TTC549 (cell line): ENCODE measurements at regions not wholly inside any gene's neighbourhood (a gene's known extent, or its start where the extent isn't known, plus 50 kb on each side); places are given as distances from the start of the nearest gene placed in this dataset.
"Not testable (repeated sequence)": the region's sequence is repeated elsewhere in the genome, so short reads cannot be mapped to it uniquely, and the experiment has no call there.

ENCODE experiments used
- FAIRE-seq: peaks from 2 replicates; lab custom pipeline; 2012; peaks lifted over from hg19 to GRCh38; lab: Jason Lieb, UNC

GRCh38 chr14:49106741-49107667, 479.2 kb downstream of the RPS29 start:
- no peak for FAIRE-seq

- no peak for FAIRE-seq
These were observed 480.2 kb downstream of the RPS29 start for GRCh38 chr14:49105956-49106355.

- no peak for FAIRE-seq
These were observed 480.7 kb downstream of the RPS29 start for GRCh38 chr14:49105512-49105911.

GRCh38 chr14:49092345-49092744, 493.8 kb downstream of the RPS29 start:
- no peak for FAIRE-seq

GRCh38 chr14:49089107-49089506, 497.1 kb downstream of the RPS29 start:
- no peak for FAIRE-seq

GRCh38 chr14:49073292-49073691, 512.9 kb downstream of the RPS29 start:
- FAIRE-seq: not testable (repeated sequence)

GRCh38 chr14:49058511-49058910, 527.7 kb downstream of the RPS29 start:
- FAIRE-seq: no peak

- no peak for FAIRE-seq
These were observed 528.2 kb downstream of the RPS29 start for GRCh38 chr14:49057838-49058510.

- FAIRE-seq: no peak
These were observed 530.2 kb downstream of the RPS29 start for GRCh38 chr14:49056021-49056420.

- FAIRE-seq: no peak
These were observed 533.7 kb downstream of the RPS29 start for GRCh38 chr14:49052521-49052920.

GRCh38 chr14:49051328-49052060, 534.7 kb downstream of the RPS29 start:
- FAIRE-seq: no peak

GRCh38 chr14:49050822-49051221, 535.4 kb downstream of the RPS29 start:
- FAIRE-seq: no peak

GRCh38 chr14:49049711-49050110, 536.5 kb downstream of the RPS29 start:
- no peak for FAIRE-seq

- no peak for FAIRE-seq
These were observed 541.2 kb downstream of the RPS29 start for GRCh38 chr14:49044981-49045380.

- FAIRE-seq: no peak
These were observed 549.1 kb downstream of the RPS29 start for GRCh38 chr14:49036984-49037516.

- no peak for FAIRE-seq
These were observed 549.9 kb downstream of the RPS29 start for GRCh38 chr14:49036266-49036665.

- FAIRE-seq: no peak
These were observed 553.0 kb downstream of the RPS29 start for GRCh38 chr14:49033131-49033530.

GRCh38 chr14:49031710-49032109, 554.5 kb downstream of the RPS29 start:
- FAIRE-seq: not testable (repeated sequence)

- no peak for FAIRE-seq
These were observed 566.6 kb downstream of the RPS29 start for GRCh38 chr14:49019467-49020115.

- FAIRE-seq: no peak
These were observed 568.7 kb downstream of the RPS29 start for GRCh38 chr14:49017447-49017846.

- no peak for FAIRE-seq
These were observed 569.8 kb downstream of the RPS29 start for GRCh38 chr14:49016381-49016780.

GRCh38 chr14:49014476-49014875, 571.7 kb downstream of the RPS29 start:
- no peak for FAIRE-seq
